HG03469 (cell line): ENCODE measurements at regions not wholly inside any gene's neighbourhood (a gene's known extent, or its start where the extent isn't known, plus 50 kb on each side); places are given as distances from the start of the nearest gene placed in this dataset.

ENCODE experiments used
- ATAC-seq: cut with Tn5 transposase; IDR thresholded peaks from one replicate; pipeline ENCODE4 v1.9.1; 2021; ENCODE audit warnings: mild to moderate bottlenecking, moderate library complexity, moderate number of reproducible peaks; ENCODE audit not compliant: unreplicated experiment

GRCh38 chrX:96311366-96311765 is 373.3 kb upstream of the DIAPH2 start:
- ATAC-seq: no peak

- no peak for ATAC-seq
Measured at GRCh38 chrX:96314985-96315384, 369.7 kb upstream of the DIAPH2 start.

DNA sequence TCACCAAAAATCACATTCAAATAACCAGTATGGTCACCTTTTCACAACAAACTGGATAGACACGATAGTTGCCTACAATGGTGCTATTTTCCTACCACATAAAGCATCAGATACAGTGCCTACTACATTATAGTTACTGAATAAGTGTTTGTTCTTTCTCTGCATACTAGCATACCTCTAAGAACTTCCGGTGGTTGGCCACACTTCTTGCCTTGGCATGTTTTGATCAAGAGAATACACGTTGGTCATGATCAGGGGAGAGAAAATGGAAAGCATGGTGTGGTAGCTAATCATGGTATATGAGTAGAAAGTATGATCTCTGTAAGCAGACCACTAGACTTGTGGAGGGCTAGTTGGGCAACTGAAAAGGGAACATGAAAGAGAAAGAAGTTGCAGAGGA is 322.8 kb upstream of the DIAPH2 start:
- ATAC-seq: no peak

DNA sequence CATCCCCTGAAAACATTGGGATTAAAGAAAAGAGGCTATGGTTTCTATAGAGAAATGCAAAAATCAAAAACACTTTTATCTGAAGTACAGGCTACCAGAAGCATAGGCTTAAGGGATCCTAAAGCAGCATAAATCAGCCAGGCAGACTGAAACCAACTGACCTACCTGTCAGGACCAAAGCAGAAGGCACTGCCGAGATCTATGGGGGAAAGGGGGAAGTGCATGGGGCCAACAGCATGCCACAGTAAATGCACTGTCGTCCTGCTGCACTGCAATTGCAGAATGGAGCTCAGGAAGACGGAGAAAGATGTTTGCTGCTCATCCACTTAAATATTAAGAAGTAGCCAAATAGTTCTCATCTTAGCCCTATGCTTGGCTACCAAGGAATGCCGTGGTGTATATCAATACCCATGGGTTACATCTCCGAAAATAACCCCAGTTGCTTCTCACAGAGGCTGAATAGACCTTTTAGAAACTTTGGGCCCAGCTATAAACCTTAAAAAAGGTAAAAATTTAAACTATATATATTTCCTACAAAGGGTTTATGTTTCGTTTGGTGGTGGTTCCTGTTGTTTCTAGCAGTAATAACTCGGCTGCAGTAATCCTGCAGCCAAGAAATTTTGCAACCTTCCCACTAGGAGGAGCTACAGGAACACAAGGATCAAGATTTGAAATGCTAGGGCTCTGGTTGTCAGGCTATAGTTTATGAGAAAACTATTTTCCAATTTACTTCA is 312.2 kb upstream of the DIAPH2 start:
- ATAC-seq: no peak

DNA sequence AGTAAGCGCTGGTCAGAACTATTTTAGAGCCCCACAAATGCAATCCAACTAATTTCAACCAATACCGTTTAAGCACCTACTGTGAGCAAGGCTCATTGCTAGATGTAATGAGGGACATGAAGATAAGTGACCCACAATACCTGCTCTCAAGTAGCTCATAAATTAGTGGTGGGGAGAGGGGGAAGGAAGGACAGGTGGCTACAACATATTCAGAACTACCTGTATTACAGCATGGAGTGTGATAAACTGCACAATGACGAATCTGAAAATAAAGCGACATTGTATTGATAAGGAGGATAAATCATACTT is 311.6 kb upstream of the DIAPH2 start:
- ATAC-seq: no peak

GRCh38 chrX:96376266-96376665 is 308.4 kb upstream of the DIAPH2 start:
- ATAC-seq: no peak

DNA sequence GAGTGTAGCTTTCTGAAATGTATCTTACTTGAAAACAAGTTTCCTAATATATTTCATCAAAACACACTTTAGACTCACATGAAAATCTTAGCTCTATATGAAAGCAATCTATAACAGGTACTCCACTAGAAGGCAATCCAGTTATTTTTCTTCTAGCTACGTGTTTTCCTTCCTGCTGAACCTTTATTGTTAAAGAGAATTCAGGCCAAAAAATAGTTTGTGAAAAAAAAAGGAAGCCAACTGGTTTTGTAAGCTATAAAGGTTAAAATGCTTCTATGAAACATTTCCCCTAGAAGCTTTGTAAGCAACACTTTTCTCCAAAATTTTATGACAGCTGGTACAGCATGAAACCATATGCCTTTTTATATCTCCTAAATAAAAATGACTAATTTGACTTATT is 304.7 kb upstream of the DIAPH2 start:
- no peak for ATAC-seq

- ATAC-seq: no peak
Measured at GRCh38 chrX:96382018-96382417, 302.6 kb upstream of the DIAPH2 start.

GRCh38 chrX:96383428-96383827 is 301.2 kb upstream of the DIAPH2 start:
- no peak for ATAC-seq

- ATAC-seq: no peak
Measured at GRCh38 chrX:96386325-96386724, 298.3 kb upstream of the DIAPH2 start.

GRCh38 chrX:96386981-96387380 is 297.7 kb upstream of the DIAPH2 start:
- no peak for ATAC-seq

GRCh38 chrX:96387801-96388200 is 296.8 kb upstream of the DIAPH2 start:
- no peak for ATAC-seq

DNA sequence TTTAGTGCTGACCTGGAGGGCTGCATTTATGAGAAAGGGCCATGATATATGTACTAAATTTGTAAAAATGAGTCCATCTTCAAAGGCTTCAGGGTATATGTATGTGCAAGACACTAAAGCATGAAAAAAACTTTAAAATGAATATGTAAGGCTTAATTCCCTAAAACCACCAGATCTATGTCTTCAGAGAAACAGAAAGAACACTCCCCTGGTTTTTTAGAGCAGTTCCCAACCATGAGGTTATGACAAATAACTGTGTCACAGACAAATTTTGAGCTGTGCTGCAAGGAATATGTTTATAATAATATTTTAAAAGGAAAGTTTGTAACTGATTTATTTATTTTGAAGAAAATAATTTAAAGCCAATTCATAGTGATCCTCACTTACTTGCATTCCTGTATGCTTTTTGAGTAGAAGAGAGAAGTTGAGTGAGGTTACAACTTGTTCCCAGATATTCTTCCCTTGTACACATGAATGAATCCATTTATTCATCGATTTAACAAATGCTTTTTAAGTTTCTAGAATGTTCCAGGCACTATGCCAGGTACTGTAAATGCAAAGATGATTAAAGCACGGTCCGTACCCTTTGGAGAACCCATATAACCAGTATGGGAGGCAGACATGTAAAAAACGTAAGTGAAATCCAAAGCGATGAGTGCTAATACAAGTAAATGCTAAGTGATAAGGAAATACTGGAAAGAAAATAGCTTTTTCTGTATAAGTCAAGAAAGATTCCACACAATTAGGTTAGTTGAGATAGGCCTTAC is 295.2 kb upstream of the DIAPH2 start:
- no peak for ATAC-seq

GRCh38 chrX:96394598-96394997 is 290.0 kb upstream of the DIAPH2 start:
- ATAC-seq: no peak

- ATAC-seq: no peak
Measured at GRCh38 chrX:96403446-96403845, 281.2 kb upstream of the DIAPH2 start.

GRCh38 chrX:96405842-96406241 is 278.8 kb upstream of the DIAPH2 start:
- no peak for ATAC-seq

DNA sequence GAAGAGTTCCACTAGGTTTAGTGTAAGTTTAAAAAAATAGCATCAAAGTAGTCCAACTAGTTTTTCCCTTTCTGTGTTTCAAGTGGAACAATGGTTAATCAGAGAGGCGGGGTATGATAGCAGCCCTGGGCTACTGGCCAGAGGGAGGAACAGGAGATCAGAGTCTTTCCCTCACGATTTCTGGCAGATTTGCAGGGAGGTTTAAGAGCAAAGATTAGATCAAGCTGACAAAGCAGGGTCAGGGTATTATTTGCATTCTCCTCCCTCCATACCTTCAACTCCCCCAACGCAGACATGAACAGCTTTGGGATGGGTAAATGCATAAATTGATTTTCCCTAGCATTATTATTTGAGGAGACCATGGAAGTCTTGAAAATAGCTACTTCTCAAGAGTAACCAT is 277.6 kb upstream of the DIAPH2 start:
- ATAC-seq: no peak

DNA sequence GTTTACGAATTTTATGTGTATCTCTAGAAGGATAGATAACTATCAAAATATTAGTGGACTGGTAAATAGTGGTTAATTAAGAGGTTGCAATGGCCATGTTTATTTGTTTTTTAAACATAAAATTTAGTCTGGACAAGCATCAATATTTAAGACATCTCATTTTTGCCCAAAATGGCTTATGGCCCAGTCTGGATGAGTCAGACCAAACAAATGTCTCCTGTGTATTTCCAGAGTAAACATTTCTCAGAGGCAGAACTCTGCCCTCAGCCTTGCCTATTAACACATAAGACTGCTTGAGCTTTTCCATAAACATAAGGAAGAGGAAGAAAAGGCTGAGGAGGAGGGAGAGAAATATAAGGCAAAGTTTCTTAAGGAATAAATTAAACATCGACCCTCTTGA is 277.1 kb upstream of the DIAPH2 start:
- no peak for ATAC-seq

DNA sequence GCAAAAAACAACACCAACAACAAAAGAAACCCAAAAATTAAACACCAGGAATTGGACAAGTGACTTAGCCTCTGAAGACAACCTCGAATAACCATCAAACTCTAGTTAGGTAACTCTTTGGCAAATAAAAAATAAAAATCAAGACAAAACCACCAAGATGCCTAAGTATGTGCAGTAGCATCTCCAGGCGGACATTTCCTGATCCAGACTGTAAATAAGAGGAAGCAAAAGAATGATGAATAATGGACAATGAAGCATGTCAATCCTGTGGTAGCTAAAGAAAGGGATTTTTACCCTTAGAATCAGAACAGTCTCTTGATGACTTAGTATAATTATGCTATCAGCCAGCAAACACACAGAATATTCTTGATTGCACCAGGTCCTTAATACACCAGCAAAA is 276.7 kb upstream of the DIAPH2 start:
- ATAC-seq: no peak

DNA sequence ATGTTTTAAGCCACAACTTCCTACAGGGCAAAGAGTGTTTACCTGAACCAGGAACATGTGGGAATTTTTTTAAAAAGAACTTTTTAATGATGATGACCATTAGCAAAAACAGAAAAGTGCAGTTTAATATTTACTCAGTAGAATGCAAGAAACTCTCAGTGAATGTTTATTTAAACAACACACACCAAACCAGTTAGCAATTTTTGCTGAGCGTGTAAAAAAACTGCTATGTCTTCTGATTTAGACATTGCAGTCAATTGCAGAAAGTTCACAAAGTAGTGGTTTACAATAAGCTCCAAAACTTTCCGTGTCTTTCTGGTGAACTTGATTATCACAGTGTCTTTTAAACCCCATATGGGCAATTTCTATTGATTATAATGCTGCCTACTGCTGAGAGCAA is 273.7 kb upstream of the DIAPH2 start:
- ATAC-seq: no peak

GRCh38 chrX:96417695-96418094 is 266.9 kb upstream of the DIAPH2 start:
- ATAC-seq: no peak

- no peak for ATAC-seq
Measured at GRCh38 chrX:96424007-96424406, 260.6 kb upstream of the DIAPH2 start.

GRCh38 chrX:96425200-96425599 is 259.4 kb upstream of the DIAPH2 start:
- ATAC-seq: no peak
